ENCODE measurements at regions not wholly inside any gene's neighbourhood (a gene's known extent, or its start where the extent isn't known, plus 50 kb on each side); places are given as distances from the start of the nearest gene placed in this dataset.

DNA sequence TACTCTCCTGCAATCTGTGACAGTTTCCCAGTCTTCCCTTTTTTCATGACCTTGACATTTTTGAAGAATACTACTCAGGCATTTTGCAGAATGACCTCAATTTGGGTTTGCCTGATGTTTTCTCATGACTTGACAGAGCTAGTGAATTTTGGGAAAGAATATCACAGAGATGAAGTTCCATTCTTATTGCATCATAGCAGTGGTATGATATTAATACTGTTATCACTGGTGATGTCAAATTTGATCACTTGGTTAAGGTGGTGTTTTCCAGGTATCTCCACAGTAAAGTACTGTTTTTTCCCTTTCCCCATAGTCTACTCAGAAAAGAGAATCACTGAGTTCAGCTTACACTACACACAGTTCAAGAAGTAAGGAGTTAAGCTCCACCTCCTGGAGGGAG, 56.2 kb upstream of the XPA start:
- TF ChIP-seq, protein P1, sequence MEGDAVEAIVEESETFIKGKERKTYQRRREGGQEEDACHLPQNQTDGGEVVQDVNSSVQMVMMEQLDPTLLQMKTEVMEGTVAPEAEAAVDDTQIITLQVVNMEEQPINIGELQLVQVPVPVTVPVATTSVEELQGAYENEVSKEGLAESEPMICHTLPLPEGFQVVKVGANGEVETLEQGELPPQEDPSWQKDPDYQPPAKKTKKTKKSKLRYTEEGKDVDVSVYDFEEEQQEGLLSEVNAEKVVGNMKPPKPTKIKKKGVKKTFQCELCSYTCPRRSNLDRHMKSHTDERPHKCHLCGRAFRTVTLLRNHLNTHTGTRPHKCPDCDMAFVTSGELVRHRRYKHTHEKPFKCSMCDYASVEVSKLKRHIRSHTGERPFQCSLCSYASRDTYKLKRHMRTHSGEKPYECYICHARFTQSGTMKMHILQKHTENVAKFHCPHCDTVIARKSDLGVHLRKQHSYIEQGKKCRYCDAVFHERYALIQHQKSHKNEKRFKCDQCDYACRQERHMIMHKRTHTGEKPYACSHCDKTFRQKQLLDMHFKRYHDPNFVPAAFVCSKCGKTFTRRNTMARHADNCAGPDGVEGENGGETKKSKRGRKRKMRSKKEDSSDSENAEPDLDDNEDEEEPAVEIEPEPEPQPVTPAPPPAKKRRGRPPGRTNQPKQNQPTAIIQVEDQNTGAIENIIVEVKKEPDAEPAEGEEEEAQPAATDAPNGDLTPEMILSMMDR (IDR thresholded peaks at IDR 0.05), result no peak
- TF ChIP-seq POLR2AphosphoS5 (IDR thresholded peaks at IDR 0.05), result no peak
- TF ChIP-seq POLR2A (IDR thresholded peaks at IDR 0.05), result no peak

Measured in gastroesophageal sphincter (tissue), 3 donors.